SH-SY5Y (cell line): ENCODE measurements at regions not wholly inside any gene's neighbourhood (a gene's known extent, or its start where the extent isn't known, plus 50 kb on each side); places are given as distances from the start of the nearest gene placed in this dataset.

Source experiments
- GATA2 ChIP-seq: IDR thresholded peaks from 2 replicates; pipeline ENCODE4 v1.6.1; 2011; ENCODE audit warnings: mild to moderate bottlenecking, low read depth, low read length
- GATA3 ChIP-seq: IDR thresholded peaks from 2 replicates; pipeline ENCODE4 v1.6.1; 2011; ENCODE audit warnings: low read depth, mild to moderate bottlenecking, low read length, moderate library complexity

GRCh38 chrX:40331762-40332161 lies 234.0 kb upstream of the BCOR start:
- TF ChIP-seq GATA2 (no peak), GATA3 (no peak)
